HuH-7.5 (cell line): ENCODE measurements at regions not wholly inside any gene's neighbourhood (a gene's known extent, or its start where the extent isn't known, plus 50 kb on each side); places are given as distances from the start of the nearest gene placed in this dataset.
"Not testable (repeated sequence)": the region's sequence is repeated elsewhere in the genome, so short reads cannot be mapped to it uniquely, and the experiment has no call there.

ENCODE experiments used
- DNase-seq: peaks from one replicate; pipeline ENCODE4 v3.0.0; 2011; ENCODE audit warnings: low spot score

DNA sequence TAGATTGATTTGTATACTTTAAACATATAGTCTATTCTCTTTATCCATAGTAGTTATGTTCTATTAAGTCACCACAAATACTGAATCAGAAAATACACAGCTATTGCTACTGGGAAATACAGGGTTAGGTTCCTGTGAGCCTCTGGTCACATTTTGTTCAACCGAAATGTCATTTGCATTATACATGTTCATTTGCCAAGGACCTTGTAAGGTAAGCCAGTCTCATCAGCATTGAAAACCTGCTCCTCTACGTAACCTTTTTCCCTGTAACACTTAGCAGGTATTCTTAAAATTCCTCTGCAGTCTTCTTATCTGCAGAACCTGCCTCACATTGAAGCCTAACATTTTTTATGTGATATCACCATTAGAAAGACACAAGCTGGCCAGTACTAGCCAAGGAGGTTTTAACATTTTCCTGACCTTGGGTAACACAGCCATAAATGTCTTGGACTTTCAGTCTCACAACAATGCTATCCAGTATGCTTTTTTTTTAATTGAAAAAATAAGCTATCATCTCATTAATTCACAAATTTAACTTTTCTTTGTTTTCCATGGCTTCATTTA lies 765.7 kb upstream of the IGFBP7 start:
- DNase-seq = no peak

- no peak for DNase-seq
Observed at GRCh38 chr4:57866468-57867171, 756.4 kb upstream of the IGFBP7 start.

- no peak for DNase-seq
Observed at GRCh38 chr4:57865264-57865663, 755.1 kb upstream of the IGFBP7 start.

DNA sequence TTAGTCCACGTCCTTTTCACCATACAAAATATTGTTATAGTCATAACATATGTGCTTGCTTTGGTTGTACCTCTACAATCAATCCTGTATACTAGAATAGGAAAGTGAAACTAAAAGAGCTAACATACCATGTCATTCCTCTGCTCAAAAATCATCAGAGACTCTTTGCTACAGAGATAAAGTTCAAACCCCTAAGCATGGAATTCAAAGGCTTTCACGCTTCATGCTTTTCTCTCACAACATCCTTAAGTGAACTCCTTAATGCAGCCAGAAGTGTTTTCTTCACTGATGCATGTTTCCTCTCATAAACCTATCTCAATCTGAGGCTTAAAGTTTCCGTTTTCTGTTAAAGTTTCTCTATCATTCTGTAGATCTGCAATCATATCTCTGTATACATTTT lies 744.6 kb upstream of the IGFBP7 start:
- no peak for DNase-seq

DNA sequence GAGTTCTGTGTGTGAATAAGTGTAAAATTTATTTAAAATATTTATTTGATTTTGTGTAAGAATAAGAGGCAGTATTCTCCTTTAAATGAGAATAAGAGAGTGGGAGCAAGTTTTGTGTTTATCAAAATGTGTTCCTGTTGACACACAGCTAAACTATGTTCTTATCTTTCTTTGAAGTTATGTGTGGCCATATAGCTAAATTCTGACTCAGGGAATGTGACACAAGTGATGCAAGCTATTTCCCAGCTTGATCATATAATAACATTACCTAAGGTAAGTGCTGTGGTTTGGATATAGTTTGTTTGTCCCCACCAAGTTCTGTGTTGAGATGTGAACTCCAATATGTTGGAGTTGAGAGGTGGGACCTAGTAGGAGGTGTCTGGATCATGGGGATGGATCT lies 740.0 kb upstream of the IGFBP7 start:
- DNase-seq = no peak

- DNase-seq = no peak
Observed at GRCh38 chr4:57832083-57832482, 721.9 kb upstream of the IGFBP7 start.

DNA sequence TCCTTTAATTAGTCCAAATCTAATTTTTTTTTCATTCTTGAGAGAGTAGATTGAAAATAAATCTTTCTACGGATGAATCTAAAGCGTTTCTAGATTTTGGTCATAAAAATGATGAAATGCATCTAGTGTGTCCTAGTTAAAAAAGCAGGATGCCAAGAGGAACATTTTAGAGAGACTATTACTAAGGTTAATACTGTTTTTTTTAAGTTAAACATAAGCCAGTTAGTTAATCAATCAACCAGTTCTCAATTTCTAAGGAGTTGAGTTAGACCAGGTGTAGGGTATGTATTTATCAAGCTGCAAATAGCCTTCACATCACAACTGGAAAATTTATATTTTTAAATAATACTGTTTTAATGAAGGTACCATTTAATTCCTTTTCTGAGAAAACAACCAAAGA lies 679.5 kb upstream of the IGFBP7 start:
- DNase-seq = no peak

- DNase-seq = no peak
Observed at GRCh38 chr4:57777876-57778275, 667.7 kb upstream of the IGFBP7 start.

DNA sequence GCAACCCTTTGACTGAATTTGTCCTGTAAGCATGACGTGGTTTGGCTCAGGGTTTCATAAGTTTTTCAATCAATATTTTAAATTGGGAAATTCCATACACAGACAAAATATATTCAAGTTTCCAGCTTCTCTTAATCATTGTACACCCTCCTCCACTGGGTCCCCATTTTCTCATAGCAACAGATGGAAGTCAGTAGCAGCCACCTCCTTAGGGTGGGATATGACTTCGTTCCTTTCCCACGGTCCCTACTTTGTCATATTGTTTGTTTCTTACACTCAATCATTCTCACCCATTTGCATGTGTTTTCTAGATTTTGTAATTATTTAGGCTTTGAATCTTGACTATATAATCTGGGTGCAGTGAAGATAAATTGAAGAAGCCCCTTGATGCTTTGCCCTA lies 664.5 kb upstream of the IGFBP7 start:
- DNase-seq = no peak

DNA sequence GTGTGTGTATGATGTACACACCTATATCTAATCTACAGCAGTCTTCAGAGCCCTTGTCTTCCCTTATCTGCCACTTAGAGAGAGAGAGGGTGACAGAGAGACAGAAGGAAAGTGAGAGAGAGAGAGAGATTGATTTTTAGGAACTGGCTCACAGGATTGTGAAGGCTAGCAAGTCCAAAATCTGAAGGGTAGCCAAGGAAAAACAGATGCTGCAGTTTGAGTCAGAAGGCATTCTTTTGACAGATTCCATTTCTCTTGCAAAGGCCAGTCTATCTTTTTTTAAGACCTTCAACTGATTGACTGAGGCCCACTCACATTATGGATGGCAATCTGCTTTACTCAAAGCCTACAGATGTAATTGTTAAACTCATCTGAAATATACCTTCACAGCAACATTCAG lies 664.0 kb upstream of the IGFBP7 start:
- no peak for DNase-seq

- DNase-seq = no peak
Observed at GRCh38 chr4:57766341-57766740, 656.2 kb upstream of the IGFBP7 start.

DNA sequence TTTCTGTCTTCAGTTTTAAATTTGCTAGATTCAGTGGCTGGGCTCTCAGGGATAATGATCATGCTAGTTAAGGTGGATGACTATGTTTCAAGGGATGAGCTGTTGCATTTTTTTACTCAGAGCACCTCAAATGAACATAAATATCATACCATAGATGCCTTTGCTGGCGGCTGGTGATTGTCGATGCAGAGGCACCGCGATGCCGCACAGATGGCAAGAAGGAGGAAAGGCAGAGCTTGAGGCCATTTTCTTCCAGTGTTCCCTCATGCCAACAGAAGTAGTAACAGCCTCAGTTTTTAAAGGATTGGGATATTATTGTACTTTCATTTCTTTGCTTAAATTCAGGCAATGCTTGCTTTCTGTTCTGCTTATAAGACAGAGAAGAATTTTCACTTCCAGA lies 654.7 kb upstream of the IGFBP7 start:
- no peak for DNase-seq

- no peak for DNase-seq
Observed at GRCh38 chr4:57763070-57763469, 652.9 kb upstream of the IGFBP7 start.

- DNase-seq = no peak
Observed at GRCh38 chr4:57740625-57741190, 630.5 kb upstream of the IGFBP7 start.

GRCh38 chr4:57736781-57737180 lies 626.6 kb upstream of the IGFBP7 start:
- no peak for DNase-seq

DNA sequence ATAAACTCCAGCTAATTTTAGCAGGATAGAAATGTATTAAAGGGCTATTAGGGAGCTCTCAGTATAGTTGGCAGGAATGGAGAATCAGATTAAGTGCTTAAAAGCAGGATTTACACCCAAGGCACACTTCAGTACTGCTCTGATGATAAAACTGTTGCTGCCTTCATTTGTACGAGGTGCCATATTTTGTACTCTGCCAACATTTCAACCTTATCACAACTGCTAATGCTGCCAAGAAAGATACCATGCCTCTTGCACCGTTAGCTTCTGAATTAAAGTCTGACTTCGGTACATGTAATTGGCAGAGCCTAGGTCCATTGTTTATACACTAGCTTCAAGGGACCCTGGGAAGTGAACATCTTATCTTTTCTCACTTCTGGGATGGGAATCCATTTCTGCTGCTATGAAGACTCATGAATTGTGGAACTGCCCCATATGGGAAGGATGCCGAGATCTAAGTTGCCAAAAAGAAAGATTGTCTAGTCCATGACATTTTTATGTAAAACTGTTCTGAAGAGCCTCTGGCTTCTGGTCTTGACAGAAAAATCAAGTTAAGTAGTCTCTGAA lies 624.0 kb upstream of the IGFBP7 start:
- no peak for DNase-seq

- DNase-seq = not testable (repeated sequence)
Observed at GRCh38 chr4:57729775-57730570, 619.8 kb upstream of the IGFBP7 start.

DNA sequence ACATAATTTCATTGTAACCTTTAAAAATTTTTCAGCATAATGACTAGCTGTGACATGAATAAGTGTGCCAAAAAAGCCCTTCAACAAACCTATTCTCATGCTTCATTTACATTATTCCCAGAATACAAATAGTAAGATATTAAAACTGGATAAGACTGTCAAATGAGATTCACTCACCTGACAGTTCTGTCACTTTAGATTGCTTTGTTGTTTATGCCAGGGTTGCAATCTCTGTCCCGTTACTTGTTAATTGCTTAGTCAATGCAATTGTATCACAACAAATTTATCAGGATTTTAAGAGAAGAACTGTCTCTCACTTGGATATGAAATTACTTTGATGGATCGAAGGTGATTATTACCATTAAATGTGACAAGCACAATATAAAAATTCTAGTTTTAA lies 616.0 kb upstream of the IGFBP7 start:
- no peak for DNase-seq

DNA sequence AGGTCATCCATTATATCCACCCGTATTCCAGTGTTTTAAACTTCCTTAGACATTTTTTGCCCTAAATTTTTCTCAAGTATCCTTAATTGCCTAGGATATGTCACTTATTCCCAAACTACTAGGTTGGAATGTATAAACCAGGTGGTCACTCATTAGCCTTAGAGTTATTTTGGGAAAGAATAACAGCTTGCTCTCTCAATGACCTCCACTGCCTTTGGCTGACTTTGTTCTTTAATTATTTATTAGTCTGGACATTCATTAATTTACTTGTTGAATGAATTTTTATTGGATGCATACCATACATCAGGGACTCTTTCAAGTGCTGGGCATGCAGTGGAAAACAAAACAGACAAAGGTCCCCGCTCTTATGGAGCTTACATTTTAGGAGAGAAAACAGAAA lies 609.3 kb upstream of the IGFBP7 start:
- DNase-seq = no peak

DNA sequence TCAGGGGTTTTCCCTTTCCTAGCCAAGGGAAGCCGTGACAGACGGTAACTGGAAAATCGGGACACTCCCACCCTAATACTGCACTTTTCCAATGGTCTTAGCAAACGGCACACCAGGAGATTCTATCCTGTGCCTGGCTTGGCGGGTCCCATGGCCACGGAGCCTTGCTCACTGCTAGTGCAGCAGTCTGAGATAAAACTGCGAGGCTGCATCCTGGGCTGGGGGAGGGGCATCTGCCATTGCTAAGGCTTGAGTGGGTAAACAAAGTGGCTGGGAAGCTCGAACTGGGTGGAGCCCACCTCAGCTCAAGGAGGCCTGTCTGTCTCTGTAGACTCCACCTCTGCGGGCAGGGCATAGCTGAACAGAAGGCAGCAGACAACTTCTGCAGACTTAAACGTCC lies 604.1 kb upstream of the IGFBP7 start:
- not testable (repeated sequence) for DNase-seq

- no peak for DNase-seq
Observed at GRCh38 chr4:57710053-57710452, 599.9 kb upstream of the IGFBP7 start.

- no peak for DNase-seq
Observed at GRCh38 chr4:57691370-57691769, 581.2 kb upstream of the IGFBP7 start.
